A673 (cell line): ENCODE measurements at regions not wholly inside any gene's neighbourhood (a gene's known extent, or its start where the extent isn't known, plus 50 kb on each side); places are given as distances from the start of the nearest gene placed in this dataset.

Experiments used
- BruUV-seq: library from RNA; stranded (reverse); fragments of 400-500 nt; replicated peaks from 2 replicates; lab custom pipeline; 2021; lab: Mats Ljungman, UMichigan
- CTCF ChIA-PET: fragments of 300-600 bp; sonication (Branson Sonifier 250); formaldehyde crosslinking; loops from one replicate; lab custom pipeline; 2022; ENCODE audit warnings: antibody characterized with exemption; lab: Charles Lee
- POLR2A ChIA-PET: fragments of 300-600 bp; sonication (Branson Sonifier 250); formaldehyde crosslinking; loops from one replicate; lab custom pipeline; 2022; ENCODE audit warnings: antibody characterized with exemption; ENCODE audit not compliant: low non-redundant PET; lab: Charles Lee
- DNase-seq: peaks from one replicate; pipeline ENCODE4 v3.0.0-alpha.2; 2015; ENCODE audit warnings: low spot score
- H3K27ac ChIP-seq: fragments of 200-600 bp; sonication (generic); 2 replicates; pipeline ENCODE4 v1.5.1; 2016; ENCODE audit warnings: mixed run types, low read depth, mild to moderate bottlenecking, mixed read lengths, antibody characterized with exemption, low read length; ENCODE audit not compliant: poor library complexity, severe bottlenecking
- H3K27me3 ChIP-seq: fragments of 200-600 bp; sonication (generic); replicated peaks from 2 replicates; pipeline ENCODE4 v1.6.1; 2017; ENCODE audit warnings: mixed run types, low read depth, mild to moderate bottlenecking, mixed read lengths, antibody characterized with exemption, low read length; ENCODE audit not compliant: insufficient read depth, poor library complexity
- H3K36me3 ChIP-seq: fragments of 200-600 bp; sonication (generic); 2 replicates; pipeline ENCODE4 v1.6.1; 2016; ENCODE audit warnings: mixed run types, mild to moderate bottlenecking, mixed read lengths, antibody characterized with exemption, low read length; ENCODE audit not compliant: insufficient read depth, poor library complexity, severe bottlenecking
- H3K4me1 ChIP-seq: fragments of 200-600 bp; sonication (generic); 2 replicates; pipeline ENCODE4 v1.6.1; 2017; ENCODE audit warnings: mixed run types, mild to moderate bottlenecking, mixed read lengths, antibody characterized with exemption, low read length; ENCODE audit not compliant: insufficient read depth, poor library complexity, severe bottlenecking
- H3K4me3 ChIP-seq: fragments of 200-600 bp; sonication (generic); 2 replicates; pipeline ENCODE4 v1.5.1; 2016; ENCODE audit warnings: low read depth, mixed run types, mild to moderate bottlenecking, mixed read lengths, low read length; ENCODE audit not compliant: poor library complexity, severe bottlenecking
- H3K9me3 ChIP-seq: fragments of 200-600 bp; sonication (generic); 2 replicates; pipeline ENCODE4 v1.6.1; 2016; ENCODE audit warnings: mixed run types, low read depth, mild to moderate bottlenecking, mixed read lengths, antibody characterized with exemption, low read length; ENCODE audit not compliant: poor library complexity, severe bottlenecking
- EZH2 ChIP-seq: fragments of 200-600 bp; sonication (generic); IDR thresholded peaks from 2 replicates; pipeline ENCODE4 v1.6.1; 2017; ENCODE audit warnings: borderline replicate concordance, low read depth, mild to moderate bottlenecking, mixed read lengths, antibody characterized with exemption, low read length; ENCODE audit not compliant: poor library complexity, severe bottlenecking
- intact Hi-C: fragments of 100-400 bp; cut with micrococcal nuclease; formaldehyde crosslinking; loops from one replicate; pipeline ENCODE4 v1.10.0; 2022; ENCODE audit not compliant: unreplicated experiment
- TF ChIP-seq, protein P1 (sequence below): fragments of 300-800, 200-600 bp; sonication (generic); conservative IDR thresholded peaks from 2 replicates; pipeline ENCODE4 v1.5.1; 2017; ENCODE audit warnings: low read depth, mild to moderate bottlenecking, antibody characterized with exemption, low read length, moderate library complexity, mixed read lengths

DNA sequence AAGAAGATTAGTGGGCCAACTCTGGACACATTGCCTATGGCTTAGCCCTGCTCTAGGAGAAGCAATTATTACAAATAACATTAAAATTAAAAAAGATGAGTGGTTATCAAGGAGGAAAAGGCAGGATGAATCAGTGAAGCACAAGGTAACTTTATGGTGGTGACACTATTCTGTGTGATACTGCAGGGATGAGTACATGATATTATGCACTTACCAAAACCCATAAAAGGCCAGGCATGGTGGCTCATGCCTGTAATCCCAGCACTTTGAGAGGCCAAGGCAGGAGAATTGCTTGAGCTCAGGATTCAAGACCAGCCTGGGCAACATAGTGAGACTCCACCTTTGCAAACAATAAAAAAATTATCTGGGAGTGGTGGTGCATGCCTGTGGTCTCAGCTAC lies 344.3 kb upstream of the CDIN1 start:
- CTCF ChIA-PET = no interaction called here
- Histone ChIP-seq H3K36me3 (no peaks in the 10 kb centered on the region), H3K9me3 (no peaks in the 10 kb centered on the region), H3K4me1 (no peaks in the 10 kb centered on the region), H3K27ac (no peak overlapping the region), H3K27me3 (no peaks in the 10 kb centered on the region), H3K4me3 (no peak overlapping the region)
- POLR2A ChIA-PET = no interaction called here
- DNase-seq = no peak
- no peak for TF ChIP-seq EZH2
- TF ChIP-seq, protein P1, sequence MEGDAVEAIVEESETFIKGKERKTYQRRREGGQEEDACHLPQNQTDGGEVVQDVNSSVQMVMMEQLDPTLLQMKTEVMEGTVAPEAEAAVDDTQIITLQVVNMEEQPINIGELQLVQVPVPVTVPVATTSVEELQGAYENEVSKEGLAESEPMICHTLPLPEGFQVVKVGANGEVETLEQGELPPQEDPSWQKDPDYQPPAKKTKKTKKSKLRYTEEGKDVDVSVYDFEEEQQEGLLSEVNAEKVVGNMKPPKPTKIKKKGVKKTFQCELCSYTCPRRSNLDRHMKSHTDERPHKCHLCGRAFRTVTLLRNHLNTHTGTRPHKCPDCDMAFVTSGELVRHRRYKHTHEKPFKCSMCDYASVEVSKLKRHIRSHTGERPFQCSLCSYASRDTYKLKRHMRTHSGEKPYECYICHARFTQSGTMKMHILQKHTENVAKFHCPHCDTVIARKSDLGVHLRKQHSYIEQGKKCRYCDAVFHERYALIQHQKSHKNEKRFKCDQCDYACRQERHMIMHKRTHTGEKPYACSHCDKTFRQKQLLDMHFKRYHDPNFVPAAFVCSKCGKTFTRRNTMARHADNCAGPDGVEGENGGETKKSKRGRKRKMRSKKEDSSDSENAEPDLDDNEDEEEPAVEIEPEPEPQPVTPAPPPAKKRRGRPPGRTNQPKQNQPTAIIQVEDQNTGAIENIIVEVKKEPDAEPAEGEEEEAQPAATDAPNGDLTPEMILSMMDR = no peak
- no TSS peak for BruUV-seq
- intact Hi-C loops = no loop called here

DNA sequence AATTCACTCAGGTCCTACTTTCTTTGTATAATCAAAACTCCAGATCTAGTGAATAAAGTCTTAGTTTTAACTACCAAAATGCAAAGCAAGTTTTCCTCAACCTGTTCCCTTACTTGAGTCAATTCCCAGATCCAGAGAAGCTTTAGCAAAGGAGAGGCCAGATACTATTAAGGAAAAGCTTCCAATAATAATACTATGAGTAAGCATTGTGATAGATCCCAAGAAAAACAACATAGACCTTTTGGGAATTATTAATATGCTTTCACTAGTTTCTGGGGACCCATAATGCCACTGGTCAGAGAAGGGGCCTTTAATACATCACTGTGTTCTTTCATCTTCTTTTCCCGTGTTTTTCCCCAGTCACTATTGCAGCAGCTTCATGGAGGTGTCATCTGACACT lies 339.9 kb upstream of the CDIN1 start:
- H3K9me3 ChIP-seq = no peaks in the 10 kb centered on the region
- intact Hi-C loops = no loop called here
- no peak overlapping the region for H3K27ac ChIP-seq
- POLR2A ChIA-PET = no interaction called here
- TF ChIP-seq, protein P1 = no peak
- no peak for TF ChIP-seq EZH2
- no peaks in the 10 kb centered on the region for H3K27me3 ChIP-seq
- no peaks in the 10 kb centered on the region for H3K4me1 ChIP-seq
- no peak overlapping the region for H3K4me3 ChIP-seq
- no TSS peak for BruUV-seq
- CTCF ChIA-PET = no interaction called here
- no peak for DNase-seq
- no peaks in the 10 kb centered on the region for H3K36me3 ChIP-seq

DNA sequence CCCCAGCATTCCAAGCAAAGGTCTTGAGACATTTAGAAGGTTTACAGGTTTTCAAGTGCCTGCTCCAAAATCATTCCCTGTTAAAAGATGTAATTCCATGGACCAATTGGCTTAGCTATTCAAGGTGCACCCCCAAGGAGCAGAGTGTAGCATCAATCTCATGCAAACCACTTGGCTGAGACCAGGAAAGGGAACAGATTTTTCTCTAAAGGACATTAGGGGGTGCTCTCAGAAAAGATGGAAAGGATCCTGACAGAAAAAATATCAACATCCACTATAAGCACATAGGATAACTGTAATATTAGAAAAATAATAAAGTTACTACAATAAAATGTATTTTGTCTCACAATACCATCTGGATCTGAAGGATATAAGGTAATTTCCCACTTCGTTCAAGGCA lies 328.0 kb upstream of the CDIN1 start:
- no peaks in the 10 kb centered on the region for H3K36me3 ChIP-seq
- intact Hi-C loops = no loop called here
- BruUV-seq = no TSS peak
- no peaks in the 10 kb centered on the region for H3K9me3 ChIP-seq
- DNase-seq = peak; percentile 1
- H3K4me3 ChIP-seq = no peak overlapping the region
- TF ChIP-seq EZH2 = no peak
- TF ChIP-seq, protein P1 = no peak; the same call in 1 of the 2 replicates
- peaks cover 9% of the 10 kb centered on the region for H3K27me3 ChIP-seq
- ChIA-PET POLR2A (no interaction called here), CTCF (no interaction called here)
- no peak overlapping the region for H3K27ac ChIP-seq
- H3K4me1 ChIP-seq = no peaks in the 10 kb centered on the region
